K562 (cell line): ENCODE measurements at regions not wholly inside any gene's neighbourhood (a gene's known extent, or its start where the extent isn't known, plus 50 kb on each side); places are given as distances from the start of the nearest gene placed in this dataset.
A peak's percentile ranks its signal among the peaks of the same experiment; 100 is the strongest.

Source experiments
- ARID1B ChIP-seq: fragments of 450-650 bp; IDR thresholded peaks from 2 replicates; pipeline ENCODE4 v1.6.1; 2016; ENCODE audit warnings: antibody characterized with exemption, mild to moderate bottlenecking, inconsistent platforms
- ATF1 ChIP-seq, 2 experiments: fragments of 450-650 bp in 1 of 2; IDR thresholded peaks; 2 replicates each; pipeline ENCODE4 v1.6.1; 2016; ENCODE audit warnings: missing compliant biosample characterization in 1 of 2, missing genetic modification characterization in 1 of 2
- BMI1 ChIP-seq: fragments of 150-350 bp; IDR thresholded peaks from 2 replicates; pipeline ENCODE4 v1.6.1; 2014; ENCODE audit warnings: low read length
- CREM ChIP-seq: IDR thresholded peaks from 2 replicates; pipeline ENCODE4 v1.6.1; 2014; ENCODE audit warnings: antibody characterized with exemption, low read depth
- DACH1 ChIP-seq: fragments of 450-650 bp; IDR thresholded peaks from 2 replicates; pipeline ENCODE4 v1.6.1; 2018; ENCODE audit not compliant: partially characterized antibody
- MAZ ChIP-seq, 2 experiments: fragments of 450-650 bp in 1 of 2; sonication (generic) in 1 of 2; formaldehyde crosslinking; IDR thresholded peaks in 1 of 2; conservative IDR thresholded peaks in 1 of 2; 2 replicates each; pipeline versions ENCODE4 v1.4.0 to v1.5.0; 2020; ENCODE audit warnings: mild to moderate bottlenecking in 1 of 2, missing genetic modification reagents in 1 of 2
- PHF20 ChIP-seq: fragments of 450-650 bp; IDR thresholded peaks from 2 replicates; pipeline ENCODE4 v1.6.1; 2018; ENCODE audit not compliant: partially characterized antibody
- PPARD ChIP-seq: fragments of 250-450 bp; sonication (Bioruptor Pico); IDR thresholded peaks from 2 replicates; pipeline ENCODE4 v1.8.0; 2022; ENCODE audit warnings: inconsistent platforms, mild to moderate bottlenecking, moderate library complexity
- RAD21 ChIP-seq, 2 experiments: fragments of 250-450 bp in 1 of 2; fragments of 450-650 bp in 1 of 2; sonication (Bioruptor Pico) in 1 of 2; formaldehyde crosslinking in 1 of 2; IDR thresholded peaks in 1 of 2; conservative IDR thresholded peaks in 1 of 2; 2 replicates each; pipeline versions ENCODE4 v1.4.0 to v1.8.0; 2020 to 2022; ENCODE audit warnings: mild to moderate bottlenecking in 2 of 2, moderate library complexity in 1 of 2
- SMC3 ChIP-seq: conservative IDR thresholded peaks from 2 replicates; pipeline ENCODE4 v1.6.1; 2011; ENCODE audit warnings: low read depth, low read length, improper control_type of control experiment; ENCODE audit not compliant: insufficient read depth
- TEAD4 ChIP-seq, 2 experiments: sonication (generic) in 1 of 2; formaldehyde crosslinking in 1 of 2; IDR thresholded peaks; 2 replicates each; pipeline versions ENCODE4 v1.6.1 to v1.8.0; 2012 to 2022; ENCODE audit warnings: borderline replicate concordance in 1 of 2, inconsistent platforms in 1 of 2, low read length in 1 of 2, mild to moderate bottlenecking in 1 of 2, missing genetic modification reagents in 1 of 2
- ZBED1 ChIP-seq: IDR thresholded peaks from 2 replicates; pipeline ENCODE4 v1.6.1; 2014
- ZNF263 ChIP-seq: sonication (generic); formaldehyde crosslinking; IDR thresholded peaks from 2 replicates; pipeline ENCODE4 v1.8.0; 2022; ENCODE audit warnings: mild to moderate bottlenecking, missing genetic modification reagents, borderline replicate concordance
- ZNF384 ChIP-seq: IDR thresholded peaks from 2 replicates; pipeline ENCODE4 v1.6.1; 2012; ENCODE audit warnings: low read depth, low read length, improper control_type of control experiment
- ZNF408 ChIP-seq: fragments of 250-450 bp; sonication (Bioruptor Pico); IDR thresholded peaks from 2 replicates; pipeline ENCODE4 v1.4.0; 2020; ENCODE audit warnings: low read depth, mild to moderate bottlenecking, moderate library complexity
- ZNF644 ChIP-seq: fragments of 200-800 bp; sonication (Bioruptor generic); IDR thresholded peaks from 2 replicates; pipeline ENCODE4 v1.6.1; 2016; ENCODE audit warnings: low read depth, missing genetic modification characterization, missing compliant biosample characterization
- TF ChIP-seq, protein P1 (sequence below): fragments of 250-450 bp; sonication (Bioruptor Pico); IDR thresholded peaks from 2 replicates; pipeline ENCODE4 v1.8.0; 2021; ENCODE audit warnings: borderline replicate concordance, mild to moderate bottlenecking, moderate library complexity; ENCODE audit not compliant: poor library complexity, severe bottlenecking
- TF ChIP-seq, protein P2 (sequence below): IDR thresholded peaks from 2 replicates; pipeline ENCODE4 v1.6.1; 2011; ENCODE audit warnings: borderline replicate concordance, low read depth, mild to moderate bottlenecking, moderate library complexity, low read length; ENCODE audit not compliant: insufficient read depth, poor library complexity, severe bottlenecking
- TF ChIP-seq, protein P3 (sequence below): fragments of 150-350 bp; conservative IDR thresholded peaks from 2 replicates; pipeline ENCODE4 v1.6.1; 2014; ENCODE audit warnings: low read length
- TF ChIP-seq, protein P4 (sequence below): fragments of 250-450 bp; sonication (Bioruptor Pico); IDR thresholded peaks from 2 replicates; pipeline ENCODE4 v1.9.0; 2021; ENCODE audit warnings: mild to moderate bottlenecking, inconsistent platforms

DNA sequence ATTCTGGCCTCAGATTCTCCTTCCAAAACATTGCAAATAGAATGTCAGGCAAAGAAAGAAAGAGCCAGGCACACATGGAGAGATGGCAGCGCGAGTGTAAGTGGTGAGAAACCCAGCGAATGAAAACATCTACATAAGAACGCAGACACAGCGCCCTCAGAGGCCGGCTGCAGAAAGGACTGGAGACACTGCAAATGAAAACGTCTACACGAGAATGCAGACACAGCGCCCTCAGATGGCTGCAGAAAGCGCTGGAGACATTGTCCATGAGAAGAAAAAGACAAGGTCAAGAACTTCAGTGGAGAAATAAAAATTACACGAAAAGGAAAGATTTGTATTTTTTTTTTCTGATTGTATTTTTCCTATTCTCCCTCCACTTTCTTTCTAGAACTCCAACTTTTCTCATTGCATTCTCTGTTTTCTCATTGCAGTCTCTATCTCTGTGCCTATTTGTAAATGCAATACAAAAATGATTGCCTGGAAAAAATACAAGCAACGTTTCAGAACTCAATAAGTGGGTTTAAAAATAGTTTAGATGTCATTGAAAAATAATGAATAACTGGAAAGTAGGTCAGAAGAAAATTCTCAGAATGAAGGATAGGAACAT, 117.9 kb upstream of the LPCAT1 start (continued):
- peak in 1 of 2 experiments; percentile 47; a peak in 1 of 4 replicates for TF ChIP-seq MAZ (CRISPR knock-in tag; conservative IDR thresholded peaks at IDR 0.05 in 1 of 2, IDR thresholded peaks at IDR 0.05 in 1 of 2)
- TF ChIP-seq ATF1 (CRISPR knock-in tag; IDR thresholded peaks at IDR 0.05), result no peak
- 0 out of 2 replicates have a peak, but pooled peaks have one; percentile 21 for TF ChIP-seq ATF1 (tag; IDR thresholded peaks at IDR 0.05)
- TF ChIP-seq PPARD (CRISPR knock-in tag), result no peak
- TF ChIP-seq, protein P1, sequence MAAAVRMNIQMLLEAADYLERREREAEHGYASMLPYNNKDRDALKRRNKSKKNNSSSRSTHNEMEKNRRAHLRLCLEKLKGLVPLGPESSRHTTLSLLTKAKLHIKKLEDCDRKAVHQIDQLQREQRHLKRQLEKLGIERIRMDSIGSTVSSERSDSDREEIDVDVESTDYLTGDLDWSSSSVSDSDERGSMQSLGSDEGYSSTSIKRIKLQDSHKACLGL (CRISPR knock-in tag), result no peak
- TF ChIP-seq ZNF384, result 0 out of 2 replicates have a peak, but pooled peaks have one; percentile 19
- 0 out of 2 replicates have a peak, but pooled peaks have one; percentile 44 for TF ChIP-seq BMI1
- TF ChIP-seq DACH1, result no peak
- TF ChIP-seq, protein P2, sequence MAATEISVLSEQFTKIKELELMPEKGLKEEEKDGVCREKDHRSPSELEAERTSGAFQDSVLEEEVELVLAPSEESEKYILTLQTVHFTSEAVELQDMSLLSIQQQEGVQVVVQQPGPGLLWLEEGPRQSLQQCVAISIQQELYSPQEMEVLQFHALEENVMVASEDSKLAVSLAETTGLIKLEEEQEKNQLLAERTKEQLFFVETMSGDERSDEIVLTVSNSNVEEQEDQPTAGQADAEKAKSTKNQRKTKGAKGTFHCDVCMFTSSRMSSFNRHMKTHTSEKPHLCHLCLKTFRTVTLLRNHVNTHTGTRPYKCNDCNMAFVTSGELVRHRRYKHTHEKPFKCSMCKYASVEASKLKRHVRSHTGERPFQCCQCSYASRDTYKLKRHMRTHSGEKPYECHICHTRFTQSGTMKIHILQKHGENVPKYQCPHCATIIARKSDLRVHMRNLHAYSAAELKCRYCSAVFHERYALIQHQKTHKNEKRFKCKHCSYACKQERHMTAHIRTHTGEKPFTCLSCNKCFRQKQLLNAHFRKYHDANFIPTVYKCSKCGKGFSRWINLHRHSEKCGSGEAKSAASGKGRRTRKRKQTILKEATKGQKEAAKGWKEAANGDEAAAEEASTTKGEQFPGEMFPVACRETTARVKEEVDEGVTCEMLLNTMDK, result peak; percentile 62
- TF ChIP-seq, protein P3, sequence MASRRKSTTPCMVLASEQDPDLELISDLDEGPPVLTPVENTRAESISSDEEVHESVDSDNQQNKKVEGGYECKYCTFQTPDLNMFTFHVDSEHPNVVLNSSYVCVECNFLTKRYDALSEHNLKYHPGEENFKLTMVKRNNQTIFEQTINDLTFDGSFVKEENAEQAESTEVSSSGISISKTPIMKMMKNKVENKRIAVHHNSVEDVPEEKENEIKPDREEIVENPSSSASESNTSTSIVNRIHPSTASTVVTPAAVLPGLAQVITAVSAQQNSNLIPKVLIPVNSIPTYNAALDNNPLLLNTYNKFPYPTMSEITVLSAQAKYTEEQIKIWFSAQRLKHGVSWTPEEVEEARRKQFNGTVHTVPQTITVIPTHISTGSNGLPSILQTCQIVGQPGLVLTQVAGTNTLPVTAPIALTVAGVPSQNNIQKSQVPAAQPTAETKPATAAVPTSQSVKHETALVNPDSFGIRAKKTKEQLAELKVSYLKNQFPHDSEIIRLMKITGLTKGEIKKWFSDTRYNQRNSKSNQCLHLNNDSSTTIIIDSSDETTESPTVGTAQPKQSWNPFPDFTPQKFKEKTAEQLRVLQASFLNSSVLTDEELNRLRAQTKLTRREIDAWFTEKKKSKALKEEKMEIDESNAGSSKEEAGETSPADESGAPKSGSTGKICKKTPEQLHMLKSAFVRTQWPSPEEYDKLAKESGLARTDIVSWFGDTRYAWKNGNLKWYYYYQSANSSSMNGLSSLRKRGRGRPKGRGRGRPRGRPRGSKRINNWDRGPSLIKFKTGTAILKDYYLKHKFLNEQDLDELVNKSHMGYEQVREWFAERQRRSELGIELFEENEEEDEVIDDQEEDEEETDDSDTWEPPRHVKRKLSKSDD, result 0 out of 2 replicates have a peak, but pooled peaks have one; percentile 56
- TF ChIP-seq SMC3, result peak; percentile 84
- TF ChIP-seq, protein P4, sequence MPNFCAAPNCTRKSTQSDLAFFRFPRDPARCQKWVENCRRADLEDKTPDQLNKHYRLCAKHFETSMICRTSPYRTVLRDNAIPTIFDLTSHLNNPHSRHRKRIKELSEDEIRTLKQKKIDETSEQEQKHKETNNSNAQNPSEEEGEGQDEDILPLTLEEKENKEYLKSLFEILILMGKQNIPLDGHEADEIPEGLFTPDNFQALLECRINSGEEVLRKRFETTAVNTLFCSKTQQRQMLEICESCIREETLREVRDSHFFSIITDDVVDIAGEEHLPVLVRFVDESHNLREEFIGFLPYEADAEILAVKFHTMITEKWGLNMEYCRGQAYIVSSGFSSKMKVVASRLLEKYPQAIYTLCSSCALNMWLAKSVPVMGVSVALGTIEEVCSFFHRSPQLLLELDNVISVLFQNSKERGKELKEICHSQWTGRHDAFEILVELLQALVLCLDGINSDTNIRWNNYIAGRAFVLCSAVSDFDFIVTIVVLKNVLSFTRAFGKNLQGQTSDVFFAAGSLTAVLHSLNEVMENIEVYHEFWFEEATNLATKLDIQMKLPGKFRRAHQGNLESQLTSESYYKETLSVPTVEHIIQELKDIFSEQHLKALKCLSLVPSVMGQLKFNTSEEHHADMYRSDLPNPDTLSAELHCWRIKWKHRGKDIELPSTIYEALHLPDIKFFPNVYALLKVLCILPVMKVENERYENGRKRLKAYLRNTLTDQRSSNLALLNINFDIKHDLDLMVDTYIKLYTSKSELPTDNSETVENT, result no peak
- no peak for TF ChIP-seq ZNF644 (tag)
- TF ChIP-seq ARID1B, result no peak
- peak; percentile 63 for TF ChIP-seq TEAD4 (IDR thresholded peaks at IDR 0.05; ENCODE audit: low read length)
- no peak for TF ChIP-seq TEAD4 (CRISPR knock-in tag; IDR thresholded peaks at IDR 0.05; ENCODE audit: borderline replicate concordance)
- TF ChIP-seq PHF20, result no peak
- TF ChIP-seq RAD21 (CRISPR knock-in tag; conservative IDR thresholded peaks at IDR 0.05 in 1 of 2, IDR thresholded peaks at IDR 0.05 in 1 of 2), result peak; percentile 88 to 96
- no peak for TF ChIP-seq ZBED1
- TF ChIP-seq CREM, result peak; percentile 79
- TF ChIP-seq ZNF408 (CRISPR knock-in tag), result no peak
- peak; percentile 26; the same call in 1 of the 2 replicates for TF ChIP-seq ZNF263 (CRISPR knock-in tag)
